Activated B cell treated with CpG ODN at 0.5 μM for 24 hours (primary cell): ENCODE measurements at regions not wholly inside any gene's neighbourhood (a gene's known extent, or its start where the extent isn't known, plus 50 kb on each side); places are given as distances from the start of the nearest gene placed in this dataset.

ENCODE experiments used
- ATAC-seq: fragments of 200-7000 bp; cut with Tn5 transposase; one replicate; pipeline ENCODE4 v1.10.0; 2021; ENCODE audit warnings: low read depth, mild to moderate bottlenecking, moderate library complexity
- CTCF ChIA-PET: fragments of 350-600 bp; sonication (Branson Sonifier 250); formaldehyde crosslinking; loops from one replicate; lab custom pipeline; 2021; ENCODE audit warnings: antibody characterized with exemption; lab: Charles Lee
- POLR2A ChIA-PET: fragments of 350-600 bp; sonication (Branson Sonifier 250); formaldehyde crosslinking; loops from one replicate; lab custom pipeline; 2021; ENCODE audit warnings: antibody characterized with exemption; lab: Charles Lee
- DNase-seq: peaks from one replicate; pipeline ENCODE4 v3.0.0; 2022
- H3K27ac Mint-ChIP-seq: one replicate; pipeline ENCODE4 v1.8.0; 2020; ENCODE audit warnings: mixed read lengths
- H3K27me3 Mint-ChIP-seq: one replicate; pipeline ENCODE4 v1.8.0; 2021; ENCODE audit warnings: mixed read lengths
- H3K36me3 Mint-ChIP-seq: one replicate; pipeline ENCODE4 v1.8.0; 2021; ENCODE audit warnings: low read depth, mixed read lengths
- H3K4me1 Mint-ChIP-seq: one replicate; pipeline ENCODE4 v1.8.0; 2021; ENCODE audit warnings: mixed read lengths
- H3K4me3 Mint-ChIP-seq: one replicate; pipeline ENCODE4 v1.8.0; 2020; ENCODE audit warnings: mild to moderate bottlenecking, mixed read lengths
- H3K9me3 Mint-ChIP-seq: one replicate; pipeline ENCODE4 v1.8.0; 2020; ENCODE audit warnings: mixed read lengths
- CTCF ChIP-seq: fragments of 200-600 bp; IDR thresholded peaks from one replicate; pipeline ENCODE4 v1.8.0; 2022; ENCODE audit warnings: antibody characterized with exemption, mild to moderate bottlenecking
- intact Hi-C: fragments of 100-400 bp; cut with micrococcal nuclease; formaldehyde crosslinking; loops from one replicate; pipeline ENCODE4 v1.15.1; 2024

GRCh38 chr1:118785246-118785645 lies 202.9 kb downstream of the TBX15 start:
- H3K27me3 Mint-ChIP-seq: no peaks in the 10 kb centered on the region
- TF ChIP-seq CTCF: no peak
- no peak for DNase-seq
- H3K36me3 Mint-ChIP-seq: no peaks in the 10 kb centered on the region
- no peak overlapping the region for H3K4me3 Mint-ChIP-seq
- peaks cover 5% of the 10 kb centered on the region for H3K9me3 Mint-ChIP-seq
- ChIA-PET POLR2A (no interaction called here), CTCF (no interaction called here)
- no peak for ATAC-seq
- H3K4me1 Mint-ChIP-seq: no peaks in the 10 kb centered on the region
- H3K27ac Mint-ChIP-seq: no peak overlapping the region
- intact Hi-C loops: no loop called here

GRCh38 chr1:118783095-118783758 lies 204.9 kb downstream of the TBX15 start:
- H3K27me3 Mint-ChIP-seq: peaks cover 2% of the 10 kb centered on the region
- ATAC-seq (no peak), DNase-seq (no peak)
- POLR2A ChIA-PET: no interaction called here
- H3K4me3 Mint-ChIP-seq: no peak overlapping the region
- H3K9me3 Mint-ChIP-seq: peaks cover 3% of the 10 kb centered on the region
- no peaks in the 10 kb centered on the region for H3K36me3 Mint-ChIP-seq
- H3K27ac Mint-ChIP-seq: no peak overlapping the region
- CTCF ChIA-PET: no interaction called here
- no peak for TF ChIP-seq CTCF
- H3K4me1 Mint-ChIP-seq: no peaks in the 10 kb centered on the region
- intact Hi-C loops: no loop called here

GRCh38 chr1:118773656-118774055 lies 214.5 kb downstream of the TBX15 start:
- intact Hi-C loops: no loop called here
- Mint-ChIP-seq H3K9me3 (peaks cover 16% of the 10 kb centered on the region), H3K36me3 (no peaks in the 10 kb centered on the region), H3K27me3 (no peaks in the 10 kb centered on the region), H3K27ac (no peak overlapping the region), H3K4me1 (no peaks in the 10 kb centered on the region), H3K4me3 (no peak overlapping the region)
- POLR2A ChIA-PET: no interaction called here
- DNase-seq (no peak), ATAC-seq (no peak)
- CTCF ChIA-PET: no interaction called here
- no peak for TF ChIP-seq CTCF

- H3K9me3 Mint-ChIP-seq: peaks cover 7% of the 10 kb centered on the region
- CTCF ChIA-PET: no interaction called here
Measured at GRCh38 chr1:118767971-118768370, 220.2 kb downstream of the TBX15 start.

GRCh38 chr1:118753976-118754375 lies 234.2 kb downstream of the TBX15 start:
- Mint-ChIP-seq H3K27me3 (peaks cover 4% of the 10 kb centered on the region), H3K36me3 (no peaks in the 10 kb centered on the region), H3K4me3 (no peak overlapping the region), H3K4me1 (no peaks in the 10 kb centered on the region), H3K9me3 (no peaks in the 10 kb centered on the region), H3K27ac (no peak overlapping the region)
- DNase-seq: no peak
- intact Hi-C loops: no loop called here
- TF ChIP-seq CTCF: no peak
- no peak for ATAC-seq
- POLR2A ChIA-PET: no interaction called here
- CTCF ChIA-PET: no interaction called here

More at GRCh38 chr1:118767971-118768370, 220.2 kb downstream of the TBX15 start:
- intact Hi-C loops: no loop called here
- DNase-seq (no peak), ATAC-seq (no peak)
- Mint-ChIP-seq H3K27me3 (no peaks in the 10 kb centered on the region), H3K27ac (no peak overlapping the region), H3K4me1 (no peaks in the 10 kb centered on the region), H3K36me3 (no peaks in the 10 kb centered on the region), H3K4me3 (no peak overlapping the region)
- POLR2A ChIA-PET: no interaction called here
- TF ChIP-seq CTCF: no peak
